Rectal smooth muscle tissue (tissue), 1 donor: ENCODE measurements at regions not wholly inside any gene's neighbourhood (a gene's known extent, or its start where the extent isn't known, plus 50 kb on each side); places are given as distances from the start of the nearest gene placed in this dataset.
"Not testable (repeated sequence)": the region's sequence is repeated elsewhere in the genome, so short reads cannot be mapped to it uniquely, and the experiment has no call there.

Experiments
- H3K27ac ChIP-seq: one replicate; pipeline ENCODE4 v1.7.0; 2013; ENCODE audit warnings: low read depth, low read length, inconsistent platforms
- H3K27me3 ChIP-seq: one replicate; pipeline ENCODE4 v1.7.0; 2013; ENCODE audit warnings: low read length; ENCODE audit not compliant: control insufficient read depth, insufficient read depth
- H3K36me3 ChIP-seq: one replicate; pipeline ENCODE4 v1.7.0; 2013; ENCODE audit warnings: low read length; ENCODE audit not compliant: control insufficient read depth, insufficient read depth
- H3K4me1 ChIP-seq: one replicate; pipeline ENCODE4 v1.7.0; 2013; ENCODE audit warnings: low read length; ENCODE audit not compliant: control insufficient read depth, insufficient read depth
- H3K4me3 ChIP-seq: one replicate; pipeline ENCODE4 v1.7.0; 2013; ENCODE audit warnings: low read length
- H3K9ac ChIP-seq: one replicate; pipeline ENCODE4 v1.7.0; 2013; ENCODE audit warnings: low read length

GRCh38 chr13:81304121-81304659, 963.3 kb upstream of the SPRY2 start:
- no peaks in the 10 kb centered on the region for H3K27me3 ChIP-seq
- H3K9ac ChIP-seq = no peak overlapping the region
- H3K4me3 ChIP-seq = no peak overlapping the region
- no peaks in the 10 kb centered on the region for H3K36me3 ChIP-seq
- H3K27ac ChIP-seq = no peak overlapping the region
- H3K4me1 ChIP-seq = no peaks in the 10 kb centered on the region

GRCh38 chr13:81302677-81303076, 961.8 kb upstream of the SPRY2 start:
- Histone ChIP-seq H3K36me3 (no peaks in the 10 kb centered on the region), H3K27ac (no peak overlapping the region), H3K4me3 (no peak overlapping the region), H3K4me1 (no peaks in the 10 kb centered on the region), H3K9ac (no peak overlapping the region), H3K27me3 (no peaks in the 10 kb centered on the region)

GRCh38 chr13:81302125-81302524, 961.2 kb upstream of the SPRY2 start:
- no peaks in the 10 kb centered on the region for H3K27me3 ChIP-seq
- no peaks in the 10 kb centered on the region for H3K36me3 ChIP-seq
- no peak overlapping the region for H3K4me3 ChIP-seq
- no peak overlapping the region for H3K9ac ChIP-seq
- H3K27ac ChIP-seq = no peak overlapping the region
- H3K4me1 ChIP-seq = no peaks in the 10 kb centered on the region

GRCh38 chr13:81295177-81295576, 954.3 kb upstream of the SPRY2 start:
- H3K27ac ChIP-seq = no peak overlapping the region
- peak overlapping the region; percentile 4 for H3K9ac ChIP-seq
- H3K4me1 ChIP-seq = no peaks in the 10 kb centered on the region
- H3K4me3 ChIP-seq = no peak overlapping the region
- H3K36me3 ChIP-seq = no peaks in the 10 kb centered on the region
- H3K27me3 ChIP-seq = no peaks in the 10 kb centered on the region

GRCh38 chr13:81293594-81294164, 952.8 kb upstream of the SPRY2 start:
- Histone ChIP-seq H3K4me3 (no peak overlapping the region), H3K36me3 (no peaks in the 10 kb centered on the region), H3K27me3 (no peaks in the 10 kb centered on the region), H3K27ac (no peak overlapping the region), H3K9ac (no peak overlapping the region), H3K4me1 (no peaks in the 10 kb centered on the region)

GRCh38 chr13:81283561-81283960, 942.6 kb upstream of the SPRY2 start:
- Histone ChIP-seq H3K4me3 (no peak overlapping the region), H3K36me3 (no peaks in the 10 kb centered on the region)

GRCh38 chr13:81283062-81283461, 942.1 kb upstream of the SPRY2 start:
- Histone ChIP-seq H3K4me1 (no peaks in the 10 kb centered on the region), H3K9ac (no peak overlapping the region), H3K27me3 (no peaks in the 10 kb centered on the region), H3K4me3 (no peak overlapping the region), H3K36me3 (no peaks in the 10 kb centered on the region), H3K27ac (no peak overlapping the region)

More at GRCh38 chr13:81283561-81283960, 942.6 kb upstream of the SPRY2 start:
- no peaks in the 10 kb centered on the region for H3K4me1 ChIP-seq
- H3K27ac ChIP-seq = no peak overlapping the region
- no peak overlapping the region for H3K9ac ChIP-seq
- no peaks in the 10 kb centered on the region for H3K27me3 ChIP-seq

- no peaks in the 10 kb centered on the region for H3K4me1 ChIP-seq
- no peaks in the 10 kb centered on the region for H3K27me3 ChIP-seq
- no peak overlapping the region for H3K9ac ChIP-seq
- H3K36me3 ChIP-seq = no peaks in the 10 kb centered on the region
- H3K4me3 ChIP-seq = no peak overlapping the region
- no peak overlapping the region for H3K27ac ChIP-seq
Measured at GRCh38 chr13:81275666-81276258, 934.8 kb upstream of the SPRY2 start.

GRCh38 chr13:81247711-81248110, 906.8 kb upstream of the SPRY2 start:
- Histone ChIP-seq H3K27ac (no peak overlapping the region), H3K9ac (no peak overlapping the region), H3K4me3 (no peak overlapping the region), H3K36me3 (no peaks in the 10 kb centered on the region), H3K4me1 (no peaks in the 10 kb centered on the region), H3K27me3 (no peaks in the 10 kb centered on the region)

GRCh38 chr13:81246556-81246955, 905.6 kb upstream of the SPRY2 start:
- Histone ChIP-seq H3K27ac (no peak overlapping the region), H3K4me3 (no peak overlapping the region), H3K27me3 (no peaks in the 10 kb centered on the region), H3K9ac (no peak overlapping the region), H3K36me3 (no peaks in the 10 kb centered on the region), H3K4me1 (no peaks in the 10 kb centered on the region)

GRCh38 chr13:81244011-81244410, 903.1 kb upstream of the SPRY2 start:
- H3K9ac ChIP-seq = no peak overlapping the region
- no peaks in the 10 kb centered on the region for H3K36me3 ChIP-seq
- H3K4me1 ChIP-seq = no peaks in the 10 kb centered on the region
- H3K4me3 ChIP-seq = no peak overlapping the region
- H3K27ac ChIP-seq = no peak overlapping the region
- no peaks in the 10 kb centered on the region for H3K27me3 ChIP-seq

- Histone ChIP-seq H3K9ac (no peak overlapping the region), H3K4me3 (no peak overlapping the region), H3K27ac (no peak overlapping the region), H3K4me1 (no peaks in the 10 kb centered on the region), H3K27me3 (no peaks in the 10 kb centered on the region), H3K36me3 (no peaks in the 10 kb centered on the region)
Measured at GRCh38 chr13:81230386-81230785, 889.5 kb upstream of the SPRY2 start.

- not testable (repeated sequence) for H3K27ac ChIP-seq, H3K36me3 ChIP-seq, H3K4me1 ChIP-seq, H3K27me3 ChIP-seq, H3K9ac ChIP-seq, H3K4me3 ChIP-seq
Measured at GRCh38 chr13:81226830-81227229, 885.9 kb upstream of the SPRY2 start.
